GM10266 (cell line): ENCODE measurements at regions not wholly inside any gene's neighbourhood (a gene's known extent, or its start where the extent isn't known, plus 50 kb on each side); places are given as distances from the start of the nearest gene placed in this dataset.
"Not testable (repeated sequence)": the region's sequence is repeated elsewhere in the genome, so short reads cannot be mapped to it uniquely, and the experiment has no call there.

Source experiments
- DNase-seq: peaks from one replicate; pipeline ENCODE4 v3.0.0; 2012; ENCODE audit errors: extremely low spot score
- CTCF ChIP-seq: IDR thresholded peaks from 2 replicates; pipeline ENCODE4 v1.5.1; 2012; ENCODE audit warnings: mild to moderate bottlenecking, low read depth; ENCODE audit not compliant: control insufficient read depth, insufficient read depth; ENCODE audit errors: missing control alignments

DNA sequence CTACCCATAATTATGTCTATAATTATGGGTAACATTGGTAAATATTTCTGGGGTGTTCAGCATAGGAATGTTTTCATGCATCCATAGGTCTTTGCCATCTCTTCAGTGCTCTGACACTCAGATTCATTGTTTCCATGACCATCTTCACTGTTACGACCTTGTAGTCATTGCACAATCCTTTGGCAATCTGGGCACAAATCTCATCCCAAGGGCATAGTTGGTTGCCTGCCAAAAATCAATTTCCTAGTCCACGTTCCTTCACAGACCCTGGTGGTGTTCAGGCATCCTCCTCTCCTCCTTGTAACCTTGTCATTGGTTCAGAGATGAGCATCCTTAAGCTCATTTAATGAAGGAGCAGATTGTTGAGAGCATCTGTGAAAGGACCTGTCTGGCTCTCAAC lies 1400.7 kb downstream of the CDH12 start:
- no peak for DNase-seq
- TF ChIP-seq CTCF: no peak

GRCh38 chr5:21432646-21433045 lies 1420.5 kb downstream of the CDH12 start:
- no peak for TF ChIP-seq CTCF
- DNase-seq: no peak

DNA sequence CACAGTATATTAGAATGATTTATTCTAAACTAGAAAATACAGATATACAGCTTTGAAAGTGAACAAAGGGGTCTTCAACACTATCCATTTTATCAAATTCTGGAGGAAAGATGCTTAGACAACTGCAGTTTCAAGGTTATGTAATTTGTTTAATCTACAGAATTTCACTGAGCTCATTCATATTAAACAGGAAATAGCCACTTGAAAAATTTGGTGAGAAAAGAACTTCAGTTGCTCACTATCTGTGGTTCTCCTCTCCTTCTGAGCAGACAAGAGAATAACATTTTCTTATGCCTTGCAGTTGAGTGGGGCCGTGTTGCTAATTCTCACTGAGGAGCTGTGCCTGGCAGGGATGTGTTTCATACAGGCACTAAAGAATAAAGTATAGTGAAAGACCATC lies 1428.2 kb downstream of the CDH12 start:
- no peak for DNase-seq
- no peak for TF ChIP-seq CTCF

DNA sequence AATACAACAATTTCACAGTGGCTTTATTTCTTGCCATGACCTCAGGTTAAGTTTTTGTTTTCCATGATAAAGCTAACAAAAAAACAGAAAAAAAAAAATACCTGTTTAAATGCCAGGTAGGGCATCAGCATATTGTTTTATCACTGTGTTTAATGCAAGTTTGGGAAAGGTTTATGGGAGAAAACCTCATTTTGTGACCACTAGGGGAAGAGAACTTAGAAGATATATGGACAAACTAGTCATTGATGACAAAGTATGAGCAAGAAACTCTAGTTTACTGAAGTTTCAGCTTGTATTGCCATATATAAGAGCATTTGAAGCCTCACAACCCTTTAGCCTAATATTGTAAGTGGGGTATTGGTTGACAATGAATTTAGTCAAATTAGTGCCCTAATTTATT lies 1431.4 kb upstream of the CDH18 start:
- no peak for TF ChIP-seq CTCF
- no peak for DNase-seq

DNA sequence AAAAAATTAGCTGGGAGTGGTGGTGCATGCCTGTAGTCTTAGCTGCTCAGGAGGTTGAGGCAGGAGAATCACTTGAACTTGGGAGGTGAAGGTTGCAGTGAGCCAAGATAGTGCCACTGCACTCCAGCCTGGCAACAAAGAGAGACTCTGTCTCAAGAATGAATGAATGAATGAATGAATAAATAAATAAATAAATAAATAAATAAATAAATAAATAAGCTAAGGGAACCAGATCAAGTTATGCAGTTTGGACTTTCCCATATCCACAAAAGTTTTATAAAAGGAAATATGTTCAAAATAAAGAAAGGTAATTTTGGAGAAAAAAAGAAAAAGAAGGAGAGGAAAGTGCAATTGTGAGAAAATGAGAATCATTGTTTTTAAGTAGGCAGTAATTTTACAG lies 1414.1 kb upstream of the CDH18 start:
- DNase-seq: not testable (repeated sequence)

DNA sequence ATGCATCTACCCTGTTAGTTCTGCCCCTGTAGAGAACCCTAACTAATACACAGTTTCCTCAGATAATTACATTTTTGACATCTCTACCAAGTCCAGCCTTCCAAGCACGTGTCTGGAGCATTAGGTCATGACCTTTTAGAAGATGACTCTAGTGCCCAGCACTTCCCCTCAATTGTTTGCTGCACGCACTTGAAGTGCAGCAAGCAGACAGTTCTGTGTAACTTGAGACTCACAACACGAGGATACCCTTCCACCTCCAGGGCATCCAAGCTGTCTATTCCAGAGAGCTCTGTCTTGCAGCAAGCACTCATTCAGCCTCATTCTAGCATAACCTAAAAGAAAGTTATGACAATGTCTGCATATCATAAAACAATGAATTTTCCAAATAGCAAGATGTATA lies 1410.5 kb upstream of the CDH18 start:
- DNase-seq: no peak
- no peak for TF ChIP-seq CTCF

GRCh38 chr5:21397693-21398092 lies 1409.7 kb upstream of the CDH18 start:
- TF ChIP-seq CTCF: no peak
- no peak for DNase-seq

DNA sequence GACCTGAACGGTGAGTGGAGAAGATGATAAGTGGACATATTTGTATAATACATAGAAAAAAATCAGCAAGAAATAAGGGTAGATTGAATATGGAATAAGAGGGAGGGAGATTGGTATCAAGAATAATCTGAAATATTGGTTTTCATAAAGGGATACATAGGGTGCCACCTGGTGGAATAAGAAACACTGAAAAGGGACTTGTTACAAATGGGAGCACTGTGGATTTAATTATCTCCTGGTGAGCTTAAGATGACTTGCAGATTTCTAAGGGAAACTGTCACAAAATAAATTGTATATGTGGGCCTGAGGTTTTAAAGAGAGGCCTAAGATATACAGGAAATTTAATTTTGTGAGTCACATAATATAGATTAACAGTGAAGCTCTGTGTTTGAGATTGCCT lies 1403.5 kb upstream of the CDH18 start:
- no peak for DNase-seq
- no peak for TF ChIP-seq CTCF

DNA sequence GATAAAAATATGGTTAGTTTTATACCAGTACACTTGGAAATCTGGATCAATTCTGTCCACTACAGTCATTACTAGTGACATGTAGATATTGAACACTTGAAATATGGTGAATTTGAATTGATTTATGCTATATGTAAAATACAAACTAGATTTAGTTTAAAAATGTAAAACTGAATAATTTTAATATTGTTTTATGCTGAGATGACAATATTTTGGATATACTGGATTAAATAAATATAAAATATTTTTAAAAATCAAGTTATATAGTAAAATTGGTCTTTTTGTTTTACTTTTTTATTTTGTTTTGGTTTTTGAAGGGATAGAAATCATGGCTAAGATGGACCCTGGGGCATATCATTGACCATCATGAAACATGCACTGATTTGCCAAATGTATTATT lies 1372.8 kb upstream of the CDH18 start:
- DNase-seq: not testable (repeated sequence)

GRCh38 chr5:21341948-21342261 lies 1353.9 kb upstream of the CDH18 start:
- DNase-seq: not testable (repeated sequence)

DNA sequence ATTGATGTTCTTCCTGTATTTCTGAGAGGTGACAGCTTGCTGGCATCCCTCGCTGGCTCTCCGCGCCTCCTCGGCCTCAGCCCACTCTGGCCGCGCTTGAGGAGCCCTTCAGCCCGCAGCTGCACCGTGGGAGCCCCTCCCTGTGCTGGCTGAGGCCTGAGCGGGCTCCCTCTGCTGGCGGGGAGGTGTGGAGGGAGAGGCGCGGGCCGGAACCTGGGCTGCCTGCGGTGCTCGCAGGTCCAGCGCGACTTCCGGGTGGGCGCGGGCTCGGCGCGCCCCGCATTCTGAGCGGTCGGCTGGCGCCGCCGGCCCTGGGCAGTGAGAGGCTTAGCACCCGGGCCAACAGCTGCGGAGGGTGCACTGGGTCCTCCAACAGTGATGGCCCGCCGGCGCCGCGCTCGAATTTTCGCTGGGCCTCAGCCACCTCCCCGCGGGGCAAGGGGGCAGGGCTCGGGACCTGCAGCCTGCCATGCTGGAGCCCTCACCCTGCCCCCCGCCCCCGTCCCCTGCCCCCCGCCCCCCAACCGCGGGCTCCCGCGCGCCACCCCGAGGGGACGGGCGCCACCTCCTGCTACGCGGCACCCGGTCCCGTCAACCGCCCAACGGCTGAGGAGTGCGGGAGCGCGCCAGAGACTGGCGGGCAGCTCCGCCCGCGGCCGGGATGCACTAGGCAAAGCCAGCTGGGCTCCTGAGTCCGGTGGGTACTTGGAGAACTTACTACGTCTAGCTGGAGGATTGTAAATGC lies 1353.4 kb upstream of the CDH18 start:
- not testable (repeated sequence) for DNase-seq

DNA sequence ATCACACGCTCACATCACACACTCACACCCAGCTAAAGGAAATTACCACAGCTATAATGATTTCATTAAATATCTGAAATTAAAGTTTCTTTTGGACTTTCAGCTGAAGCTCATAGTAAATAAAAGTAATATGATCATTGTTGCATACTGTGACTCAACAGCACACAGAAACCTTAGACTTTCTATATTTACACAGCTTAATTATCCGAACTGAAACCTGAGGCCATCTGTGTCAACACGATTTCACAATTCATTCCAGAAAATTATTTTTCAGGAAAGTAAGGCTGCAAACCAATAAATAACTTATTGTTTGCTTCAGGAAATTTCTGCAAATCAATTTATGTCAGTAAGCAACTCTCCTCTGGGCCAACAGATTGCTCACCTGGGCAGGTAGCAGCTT lies 1352.2 kb upstream of the CDH18 start:
- not testable (repeated sequence) for DNase-seq
